CD4-positive, alpha-beta T cell (primary cell): ENCODE measurements at regions not wholly inside any gene's neighbourhood (a gene's known extent, or its start where the extent isn't known, plus 50 kb on each side); places are given as distances from the start of the nearest gene placed in this dataset.

Experiments used
- ATAC-seq: fragments of 200-7000 bp; cut with Tn5 transposase; one replicate; pipeline ENCODE4 v1.10.0; 2022; ENCODE audit warnings: mild to moderate bottlenecking; ENCODE audit not compliant: poor library complexity
- CTCF ChIA-PET: fragments of 350-600 bp; sonication (Branson Sonifier 250); formaldehyde crosslinking; loops from one replicate; lab custom pipeline; 2021; ENCODE audit warnings: antibody characterized with exemption, inconsistent platforms; lab: Charles Lee
- POLR2A ChIA-PET: fragments of 350-600 bp; sonication (Branson Sonifier 250); formaldehyde crosslinking; loops from one replicate; lab custom pipeline; 2021; ENCODE audit warnings: antibody characterized with exemption, inconsistent platforms; lab: Charles Lee
- DNase-seq, 14 experiments: peaks; one replicate each; pipeline ENCODE4 v3.0.0-alpha.2; 2013 to 2020; ENCODE audit warnings: mixed read lengths in 2 of 14
- H3K27ac ChIP-seq, 2 donors: one replicate each; pipeline versions ENCODE4 v1.5.1 to v1.7.0; 2013; ENCODE audit warnings: low read length in 2 of 2, low read depth in 1 of 2, mild to moderate bottlenecking in 1 of 2
- H3K27me3 ChIP-seq, 2 experiments: 1 replicate in 1 of 2; 2 replicates in 1 of 2; pipeline versions ENCODE4 v1.6.1 to v1.7.0; 2013; ENCODE audit warnings: low read length in 2 of 2, control low read depth in 1 of 2, mild to moderate bottlenecking in 1 of 2, moderate library complexity in 1 of 2; ENCODE audit not compliant: insufficient read depth in 2 of 2, control insufficient read depth in 1 of 2
- H3K36me3 ChIP-seq: one replicate; pipeline ENCODE4 v1.6.1; 2013; ENCODE audit warnings: low read length, control low read depth; ENCODE audit not compliant: insufficient read depth
- H3K4me1 ChIP-seq: one replicate; pipeline ENCODE4 v1.6.1; 2013; ENCODE audit warnings: low read length, control low read depth; ENCODE audit not compliant: insufficient read depth
- H3K4me3 ChIP-seq: one replicate; pipeline ENCODE4 v1.5.1; 2013; ENCODE audit warnings: mild to moderate bottlenecking, low read length, moderate library complexity
- H3K9me3 ChIP-seq, 2 experiments: 1 replicate in 1 of 2; 2 replicates in 1 of 2; pipeline versions ENCODE4 v1.6.1 to v1.7.0; 2013; ENCODE audit warnings: low read length in 2 of 2, mild to moderate bottlenecking in 2 of 2, control low read depth in 1 of 2, moderate library complexity in 1 of 2; ENCODE audit not compliant: control insufficient read depth in 1 of 2, insufficient read depth in 1 of 2
- H3K27ac Mint-ChIP-seq: one replicate; pipeline ENCODE4 v1.8.0; 2020; ENCODE audit warnings: mixed read lengths
- H3K27me3 Mint-ChIP-seq: one replicate; pipeline ENCODE4 v1.8.0; 2021; ENCODE audit warnings: mixed read lengths
- H3K36me3 Mint-ChIP-seq: one replicate; pipeline ENCODE4 v1.8.0; 2021; ENCODE audit warnings: low read depth, mixed read lengths
- H3K4me1 Mint-ChIP-seq: one replicate; pipeline ENCODE4 v1.8.0; 2021; ENCODE audit warnings: low read depth, mixed read lengths
- H3K4me3 Mint-ChIP-seq: one replicate; pipeline ENCODE4 v1.8.0; 2020; ENCODE audit warnings: mild to moderate bottlenecking, mixed read lengths
- H3K9me3 Mint-ChIP-seq: one replicate; pipeline ENCODE4 v1.8.0; 2020; ENCODE audit warnings: mixed read lengths
- CTCF ChIP-seq: fragments of 200-600 bp; IDR thresholded peaks from one replicate; pipeline ENCODE4 v1.8.0; 2022; ENCODE audit warnings: antibody characterized with exemption, mild to moderate bottlenecking
- intact Hi-C, 2 experiments: fragments of 100-400 bp; cut with DNase I in 1 of 2; cut with micrococcal nuclease in 1 of 2; formaldehyde crosslinking; loops; one replicate each; pipeline versions ENCODE4 v1.15.1 to v1.9.0; 2023 to 2025; cut with DNase I, micrococcal nuclease

GRCh38 chr11:70666311-70666710 lies 268.0 kb downstream of the CTTN start:
- Mint-ChIP-seq H3K27me3 (peaks cover 50% of the 10 kb centered on the region), H3K4me3 (no peak overlapping the region), H3K4me1 (no peaks in the 10 kb centered on the region), H3K9me3 (no peaks in the 10 kb centered on the region), H3K36me3 (no peaks in the 10 kb centered on the region), H3K27ac (no peak overlapping the region)
- Histone ChIP-seq H3K27ac (no peak overlapping the region), H3K9me3 (peaks cover 0 to 21% of the 10 kb centered on the region in 2 experiments), H3K27me3 (peaks cover 16% of the 10 kb centered on the region in 2 experiments), H3K36me3 (no peaks in the 10 kb centered on the region), H3K4me3 (no peak overlapping the region), H3K4me1 (no peaks in the 10 kb centered on the region)
- ChIA-PET POLR2A (no interaction called here), CTCF (no interaction called here)
- no peak for ATAC-seq
- intact Hi-C loops = no loop called here
- TF ChIP-seq CTCF = no peak
- no peak for DNase-seq

- no peak overlapping the region for H3K27ac ChIP-seq
- no peaks in the 10 kb centered on the region for H3K9me3 Mint-ChIP-seq
- no peak overlapping the region for H3K27ac Mint-ChIP-seq
- peaks cover 4% of the 10 kb centered on the region in 2 experiments for H3K27me3 ChIP-seq
- DNase-seq (no peak), ATAC-seq (no peak)
- no peaks in the 10 kb centered on the region for H3K4me1 Mint-ChIP-seq
- ChIA-PET CTCF (no interaction called here), POLR2A (no interaction called here)
- no peaks in the 10 kb centered on the region for H3K36me3 Mint-ChIP-seq
- H3K4me1 ChIP-seq = no peaks in the 10 kb centered on the region
- no peaks in the 10 kb centered on the region for H3K36me3 ChIP-seq
- peaks cover 46% of the 10 kb centered on the region for H3K27me3 Mint-ChIP-seq
- no peak overlapping the region for H3K4me3 Mint-ChIP-seq
- H3K4me3 ChIP-seq = no peak overlapping the region
- intact Hi-C loops = no loop called here
- no peak for TF ChIP-seq CTCF
- peaks cover 0 to 11% of the 10 kb centered on the region in 2 experiments for H3K9me3 ChIP-seq
Measured at GRCh38 chr11:70667767-70668166, 269.4 kb downstream of the CTTN start.

GRCh38 chr11:70668204-70669202 lies 270.2 kb downstream of the CTTN start:
- intact Hi-C loops = no loop called here

More at GRCh38 chr11:70668204-70669202, 270.2 kb downstream of the CTTN start:
- H3K27me3 Mint-ChIP-seq = peaks cover 44% of the 10 kb centered on the region
- no peaks in the 10 kb centered on the region for H3K36me3 ChIP-seq
- H3K27ac Mint-ChIP-seq = no peak overlapping the region
- no peaks in the 10 kb centered on the region for H3K4me1 Mint-ChIP-seq
- peaks cover 0 to 2% of the 10 kb centered on the region in 2 experiments for H3K27me3 ChIP-seq
- H3K4me3 Mint-ChIP-seq = no peak overlapping the region
- TF ChIP-seq CTCF = no peak
- H3K9me3 Mint-ChIP-seq = no peaks in the 10 kb centered on the region
- ATAC-seq (no peak), DNase-seq (no peak)
- H3K36me3 Mint-ChIP-seq = no peaks in the 10 kb centered on the region
- H3K4me1 ChIP-seq = no peaks in the 10 kb centered on the region
- POLR2A ChIA-PET = no interaction called here
- CTCF ChIA-PET = no interaction called here
- peaks cover 0 to 8% of the 10 kb centered on the region in 2 experiments for H3K9me3 ChIP-seq
- no peak overlapping the region for H3K27ac ChIP-seq
- H3K4me3 ChIP-seq = no peak overlapping the region
